HL-60/S4 (cell line): ENCODE measurements at regions not wholly inside any gene's neighbourhood (a gene's known extent, or its start where the extent isn't known, plus 50 kb on each side); places are given as distances from the start of the nearest gene placed in this dataset.

Source experiments
- in situ Hi-C: fragments of 300-500 bp; cut with MboI; formaldehyde crosslinking; loops from 2 replicates; pipeline ENCODE4 v1.14.3; 2022; ENCODE audit warnings: low sequenced_read_pairs

DNA sequence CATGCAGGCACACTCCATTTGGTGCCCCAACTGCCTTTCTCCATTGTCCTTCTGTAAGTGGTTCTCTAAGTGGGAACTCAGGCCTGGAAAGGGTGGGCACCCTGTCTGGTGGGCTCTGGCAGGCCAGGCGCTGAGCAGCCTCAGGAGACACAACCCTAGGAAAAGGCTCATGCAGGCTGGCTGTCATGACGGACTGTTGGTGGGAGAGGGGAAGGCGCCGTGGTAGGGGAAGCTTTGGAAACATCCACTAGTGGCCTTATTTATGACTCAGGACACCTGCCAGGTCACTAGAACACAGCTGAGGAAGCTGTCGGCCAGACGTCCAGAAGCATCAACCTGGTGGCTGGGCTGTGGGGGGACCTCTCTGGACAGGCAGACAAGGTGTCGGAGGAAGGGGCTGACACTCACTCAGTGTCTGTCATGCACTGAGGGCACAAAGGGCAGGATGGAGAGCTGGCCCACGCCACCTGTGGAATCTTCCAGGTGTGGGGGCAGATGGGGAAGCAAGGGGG is 216.0 kb downstream of the SEC14L1 start:
- in situ Hi-C loops = no loop called here

DNA sequence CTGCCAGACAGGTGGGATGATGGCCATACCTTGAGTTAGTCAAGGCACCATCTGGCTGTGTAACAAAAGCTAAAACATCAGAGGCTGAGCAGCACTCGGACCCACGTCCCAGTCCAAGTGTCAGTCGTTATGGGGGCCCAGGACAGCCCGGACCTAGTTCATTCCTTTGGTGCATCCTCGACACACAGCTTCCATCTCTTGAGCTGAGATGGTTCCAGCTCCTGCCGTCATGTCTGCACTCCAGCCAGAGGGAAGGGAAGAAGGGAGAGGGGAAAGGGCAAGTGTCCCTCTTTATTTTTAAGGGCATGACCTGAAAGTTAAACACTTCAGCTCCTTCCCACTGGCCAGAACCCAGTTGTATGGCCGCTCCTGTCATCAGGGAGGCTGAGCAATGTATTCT is 218.0 kb downstream of the SEC14L1 start:
- in situ Hi-C loops = no loop called here

GRCh38 chr17:77359236-77359635 is 218.5 kb downstream of the SEC14L1 start:
- in situ Hi-C loops = no loop called here

DNA sequence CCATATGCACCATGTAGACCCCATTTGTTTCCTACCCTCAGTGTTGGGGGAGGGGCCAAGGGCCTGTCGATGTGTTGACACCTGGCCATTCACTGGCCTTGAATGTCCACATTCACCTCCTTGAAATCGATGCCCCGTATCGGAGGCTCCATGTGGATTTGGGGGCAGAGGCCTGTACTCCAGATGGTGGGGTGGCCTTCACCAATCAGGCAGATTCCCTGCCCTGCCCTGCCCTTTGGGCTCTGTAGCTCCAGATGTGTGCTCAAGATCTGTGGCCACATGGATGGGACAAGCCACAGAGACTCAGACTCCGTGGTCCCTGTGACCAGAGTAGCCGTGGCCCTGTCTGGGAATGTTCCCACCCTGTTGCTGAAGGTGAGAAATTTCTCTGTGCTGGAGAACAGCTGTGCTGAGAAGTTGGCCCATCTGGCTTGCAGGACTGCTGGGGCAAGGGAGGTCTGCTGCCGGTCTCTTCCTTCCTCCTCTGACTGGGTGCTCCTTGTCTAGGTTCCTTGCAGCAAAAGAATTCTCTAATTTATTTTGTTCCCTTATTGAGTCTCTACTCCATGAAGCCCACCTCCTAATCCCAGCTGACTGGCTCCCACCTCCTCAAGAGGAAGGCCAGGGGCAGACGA is 221.3 kb downstream of the SEC14L1 start:
- in situ Hi-C loops = no loop called here

DNA sequence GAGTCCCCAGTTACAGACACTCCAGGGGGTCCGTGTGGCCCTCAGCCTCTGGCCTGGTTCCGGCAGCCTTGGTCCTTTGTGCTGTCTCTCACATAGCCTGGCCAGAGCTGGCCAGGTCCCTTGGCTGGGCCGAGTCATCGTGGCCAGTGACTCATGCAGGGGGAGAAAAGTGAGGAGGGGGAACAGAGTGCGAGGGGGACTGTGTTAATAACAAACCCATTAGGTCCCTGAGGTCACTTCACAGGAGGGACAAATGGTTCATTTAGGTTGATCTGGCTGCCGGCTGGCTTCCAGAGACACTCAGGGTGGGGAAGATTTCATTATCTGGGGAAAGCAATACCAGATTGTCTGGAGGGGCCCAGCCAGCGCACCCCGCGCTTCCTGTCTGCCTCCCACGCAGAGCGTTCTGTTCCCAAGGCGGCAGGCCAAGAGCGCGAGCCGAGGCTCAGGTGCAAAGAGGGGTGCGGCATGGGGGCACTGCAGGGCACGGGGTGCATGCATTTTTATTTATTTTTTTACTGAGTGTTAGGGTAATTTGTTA is 223.1 kb downstream of the SEC14L1 start:
- in situ Hi-C loops = no loop called here

- in situ Hi-C loops = no loop called here
Measured at GRCh38 chr17:77364381-77364911, 223.7 kb downstream of the SEC14L1 start.

GRCh38 chr17:77364941-77365583 is 224.3 kb downstream of the SEC14L1 start:
- in situ Hi-C loops = no loop called here

- in situ Hi-C loops = no loop called here
Measured at GRCh38 chr17:77365584-77366186, 224.9 kb downstream of the SEC14L1 start.

- in situ Hi-C loops = no loop called here
Measured at GRCh38 chr17:77366206-77366557, 225.4 kb downstream of the SEC14L1 start.

DNA sequence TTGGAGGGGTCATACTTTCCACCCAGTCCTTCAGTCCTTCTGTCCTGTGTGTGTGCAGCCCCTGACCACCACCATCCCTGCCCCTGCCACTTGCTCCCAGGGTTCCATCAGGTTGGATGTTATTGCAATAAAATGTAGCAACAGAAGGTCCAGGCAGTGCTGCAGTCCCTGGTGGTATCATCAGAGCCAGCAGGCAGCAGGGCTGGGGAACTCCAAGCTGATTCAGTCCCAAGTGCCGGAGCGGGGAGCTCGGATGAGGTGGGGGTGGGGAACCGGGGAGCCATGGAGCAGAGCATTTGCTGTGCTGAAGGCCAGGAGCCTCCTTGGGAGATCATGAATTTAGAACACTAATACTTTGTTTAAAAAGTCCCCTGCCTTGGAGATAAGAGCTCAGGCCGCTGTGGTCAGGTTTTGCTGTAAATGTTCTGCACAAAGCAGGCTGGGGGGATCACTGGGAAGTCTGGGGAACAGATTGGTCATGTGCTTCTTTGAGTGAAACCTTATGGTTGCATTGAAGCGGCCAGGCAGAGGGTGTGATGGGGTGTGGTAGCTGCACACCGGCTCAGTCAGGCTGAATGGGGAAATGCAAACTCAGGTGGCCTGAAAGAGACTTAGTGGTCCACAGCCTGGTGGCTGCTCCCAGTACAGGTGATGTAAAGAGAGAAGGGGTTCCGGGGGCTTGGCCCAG is 225.9 kb downstream of the SEC14L1 start:
- in situ Hi-C loops = no loop called here

- in situ Hi-C loops = no loop called here
Measured at GRCh38 chr17:77369544-77369971, 228.8 kb downstream of the SEC14L1 start.

DNA sequence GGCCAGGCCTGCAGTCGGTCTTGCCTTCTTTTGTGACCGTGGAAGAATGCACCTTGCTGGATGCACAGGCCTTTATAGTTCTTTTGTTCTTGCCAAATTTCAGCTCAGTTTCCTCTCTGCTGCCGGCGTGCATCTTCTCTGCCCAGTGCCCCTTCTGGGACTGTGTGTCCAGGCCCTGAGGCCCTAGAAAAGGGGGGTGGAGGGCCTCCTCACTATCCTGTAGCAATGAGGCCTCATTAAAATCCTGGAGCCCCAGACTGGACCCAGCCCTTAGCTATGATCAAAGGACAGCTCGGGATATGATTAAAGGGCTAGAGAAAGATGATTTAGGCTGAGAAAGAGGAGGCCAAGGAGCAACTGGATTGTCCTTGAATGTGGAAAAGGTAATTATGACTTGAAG is 229.8 kb downstream of the SEC14L1 start:
- in situ Hi-C loops = no loop called here

DNA sequence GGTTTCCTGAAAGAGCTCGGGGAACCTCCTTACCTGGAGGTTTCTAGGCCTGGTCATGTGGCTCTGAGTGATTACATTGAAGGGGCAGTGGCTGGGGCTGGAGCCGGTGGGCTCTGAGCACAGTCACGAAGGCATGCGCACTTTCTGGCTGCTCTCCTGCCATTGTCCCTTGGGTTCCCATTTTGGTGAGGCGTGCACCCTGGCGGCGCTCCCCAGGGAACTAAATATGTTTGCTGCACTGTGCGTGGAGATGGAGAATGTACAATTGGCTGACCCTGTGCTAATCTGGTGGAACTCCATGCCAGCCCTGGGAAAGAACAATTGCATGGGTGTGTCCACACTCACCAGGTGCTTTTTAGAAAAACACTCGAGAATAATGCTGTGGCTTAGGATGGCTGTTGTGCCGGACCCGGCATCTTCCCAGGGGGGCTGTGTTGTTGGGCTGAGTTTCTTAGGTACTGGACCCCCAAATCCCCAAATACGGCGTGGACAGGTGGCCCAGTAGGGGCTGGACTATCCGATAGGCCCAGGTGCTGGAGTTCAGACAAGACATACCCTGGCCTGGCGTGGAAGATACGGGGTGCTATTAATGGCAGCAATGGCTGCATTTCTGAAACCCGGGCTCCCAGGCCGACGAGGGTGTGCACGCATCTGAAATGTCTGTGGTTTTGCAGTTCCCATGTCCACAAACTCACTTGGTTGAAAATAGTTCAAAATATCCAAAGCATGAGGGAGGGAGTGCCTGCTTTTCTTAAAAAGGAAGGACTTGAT is 230.5 kb downstream of the SEC14L1 start:
- in situ Hi-C loops = no loop called here

GRCh38 chr17:77371888-77372443 is 231.2 kb downstream of the SEC14L1 start:
- in situ Hi-C loops = no loop called here

GRCh38 chr17:77372444-77373298 is 231.9 kb downstream of the SEC14L1 start:
- in situ Hi-C loops = no loop called here

DNA sequence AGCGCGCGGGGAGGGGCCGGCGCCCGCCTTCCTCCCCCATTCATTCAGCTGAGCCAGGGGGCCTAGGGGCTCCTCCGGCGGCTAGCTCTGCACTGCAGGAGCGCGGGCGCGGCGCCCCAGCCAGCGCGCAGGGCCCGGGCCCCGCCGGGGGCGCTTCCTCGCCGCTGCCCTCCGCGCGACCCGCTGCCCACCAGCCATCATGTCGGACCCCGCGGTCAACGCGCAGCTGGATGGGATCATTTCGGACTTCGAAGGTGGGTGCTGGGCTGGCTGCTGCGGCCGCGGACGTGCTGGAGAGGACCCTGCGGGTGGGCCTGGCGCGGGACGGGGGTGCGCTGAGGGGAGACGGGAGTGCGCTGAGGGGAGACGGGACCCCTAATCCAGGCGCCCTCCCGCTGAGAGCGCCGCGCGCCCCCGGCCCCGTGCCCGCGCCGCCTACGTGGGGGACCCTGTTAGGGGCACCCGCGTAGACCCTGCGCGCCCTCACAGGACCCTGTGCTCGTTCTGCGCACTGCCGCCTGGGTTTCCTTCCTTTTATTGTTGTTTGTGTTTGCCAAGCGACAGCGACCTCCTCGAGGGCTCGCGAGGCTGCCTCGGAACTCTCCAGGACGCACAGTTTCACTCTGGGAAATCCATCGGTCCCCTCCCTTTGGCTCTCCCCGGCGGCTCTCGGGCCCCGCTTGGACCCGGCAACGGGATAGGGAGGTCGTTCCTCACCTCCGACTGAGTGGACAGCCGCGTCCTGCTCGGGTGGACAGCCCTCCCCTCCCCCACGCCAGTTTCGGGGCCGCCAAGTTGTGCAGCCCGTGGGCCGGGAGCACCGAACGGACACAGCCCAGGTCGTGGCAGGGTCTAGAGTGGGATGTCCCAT is 232.8 kb downstream of the SEC14L1 start:
- in situ Hi-C loops = no loop called here

DNA sequence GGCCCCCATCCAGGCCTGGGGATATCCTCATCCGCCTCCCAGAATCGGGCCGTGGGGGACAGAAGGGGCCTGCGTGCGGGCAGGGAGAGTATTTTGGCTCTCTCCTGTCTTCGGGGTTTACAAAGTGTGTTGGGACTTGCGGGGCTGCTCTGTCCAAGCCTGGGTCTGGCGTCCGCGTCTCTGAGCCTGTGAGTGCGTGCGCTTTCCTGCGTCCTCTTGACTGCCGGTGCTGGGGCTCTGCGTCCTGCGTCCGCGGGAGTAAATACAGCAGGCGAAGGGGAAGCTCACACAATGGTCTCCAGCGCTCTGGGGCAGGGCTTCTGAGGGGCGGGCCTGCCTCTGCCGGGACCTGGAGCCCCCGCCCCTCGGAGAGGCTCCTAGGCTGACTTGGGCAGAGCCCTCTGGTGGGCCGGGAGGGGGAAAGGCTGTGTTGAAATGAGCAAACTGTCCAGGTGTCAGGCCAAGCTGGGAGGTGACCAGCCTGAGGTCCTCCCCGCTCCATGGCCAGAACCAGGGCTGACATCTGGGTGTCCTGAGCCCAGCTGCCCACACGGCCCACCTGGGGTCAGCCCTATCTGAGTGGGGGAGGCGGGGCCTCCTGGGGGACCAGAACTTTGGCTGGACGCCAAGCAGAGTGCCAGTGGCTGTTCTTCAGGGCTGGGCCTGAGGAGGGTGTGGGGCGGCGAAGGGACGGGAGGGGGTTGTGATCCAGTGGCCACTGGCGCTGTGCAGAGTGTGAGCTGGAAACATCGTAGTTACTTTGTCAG is 233.6 kb downstream of the SEC14L1 start:
- in situ Hi-C loops = no loop called here
